ENCODE measurements at regions not wholly inside any gene's neighbourhood (a gene's known extent, or its start where the extent isn't known, plus 50 kb on each side); places are given as distances from the start of the nearest gene placed in this dataset.

DNA sequence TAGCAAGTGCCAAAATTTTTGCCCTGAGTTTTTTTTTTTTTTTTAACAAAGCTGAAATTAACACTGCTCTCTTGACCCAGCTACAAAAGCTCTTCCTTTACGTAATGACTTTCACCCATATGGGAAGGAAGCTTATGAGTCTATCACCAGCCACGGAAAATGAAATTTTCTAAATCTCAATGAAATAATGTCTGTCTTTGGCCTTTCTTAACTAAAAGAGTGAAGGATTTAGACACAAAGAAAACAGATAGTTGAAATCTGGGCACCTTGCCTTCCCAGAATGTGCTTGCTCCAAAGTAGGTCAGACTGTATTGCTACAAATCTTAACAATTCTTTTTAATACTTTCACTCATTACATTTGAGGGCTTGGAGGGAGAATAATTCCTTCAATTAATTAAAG, 180.8 kb upstream of the MGAT5 start (continued):
- TF ChIP-seq, protein P1, sequence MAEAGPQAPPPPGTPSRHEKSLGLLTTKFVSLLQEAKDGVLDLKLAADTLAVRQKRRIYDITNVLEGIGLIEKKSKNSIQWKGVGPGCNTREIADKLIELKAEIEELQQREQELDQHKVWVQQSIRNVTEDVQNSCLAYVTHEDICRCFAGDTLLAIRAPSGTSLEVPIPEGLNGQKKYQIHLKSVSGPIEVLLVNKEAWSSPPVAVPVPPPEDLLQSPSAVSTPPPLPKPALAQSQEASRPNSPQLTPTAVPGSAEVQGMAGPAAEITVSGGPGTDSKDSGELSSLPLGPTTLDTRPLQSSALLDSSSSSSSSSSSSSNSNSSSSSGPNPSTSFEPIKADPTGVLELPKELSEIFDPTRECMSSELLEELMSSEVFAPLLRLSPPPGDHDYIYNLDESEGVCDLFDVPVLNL (IDR thresholded peaks at IDR 0.05; ENCODE audit: low read depth, low read length), result no peak
- TF ChIP-seq IRF4 (IDR thresholded peaks at IDR 0.05; ENCODE audit: low read depth, low read length) (no peak), TARDBP (IDR thresholded peaks at IDR 0.05; ENCODE audit: borderline replicate concordance) (no peak), RCOR1 (conservative IDR thresholded peaks at IDR 0.05; ENCODE audit: low read depth, low read length) (no peak)

DNA sequence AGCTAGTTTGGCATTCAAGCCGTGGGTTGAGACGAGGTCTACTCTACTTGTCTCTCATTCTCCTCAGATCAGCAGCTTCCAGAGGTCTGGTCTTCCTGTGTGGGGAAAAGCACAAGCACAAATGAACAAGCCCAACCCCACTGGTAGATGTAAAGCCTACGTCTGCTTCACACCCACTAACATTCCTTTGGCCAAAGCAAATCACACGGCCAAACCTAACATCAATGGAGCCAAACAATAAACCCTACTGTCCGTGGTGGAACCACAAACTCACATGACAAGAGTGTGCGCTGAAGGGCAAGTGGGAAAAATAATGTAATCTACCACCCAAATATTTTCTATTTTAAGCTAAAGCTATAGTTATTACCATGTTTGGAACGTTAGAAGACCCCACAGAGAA, 179.3 kb upstream of the MGAT5 start:
- ChIA-PET RAD21 (ENCODE audit: unreplicated experiment) (no interaction called here), SMC1A (ENCODE audit: uncharacterized antibody, unreplicated experiment) (interaction anchor here (2.7 kb wide), 1 partner anchor 9 kb away, joined by 6 read pairs; no protein-coding TSS in a partner anchor), CTCF (interaction anchor here (0.6 kb wide), 1 partner anchor 150 kb away, joined by 3 read pairs; no protein-coding TSS in a partner anchor), POLR2A (no interaction called here)
- intact Hi-C loops (cut with micrococcal nuclease; ENCODE audit: unreplicated experiment), result no loop called here
- DNase-seq (ENCODE audit: low read depth, low spot score) (no peak), FAIRE-seq (no peak), ATAC-seq (no peak)
- H3K9ac ChIP-seq (ENCODE audit: control insufficient read depth, insufficient read depth, low read length), result no peak overlapping the region
- H4K20me1 ChIP-seq (ENCODE audit: control insufficient read depth, insufficient read depth), result no peaks in the 10 kb centered on the region
- H3K4me1 ChIP-seq (ENCODE audit: control insufficient read depth, insufficient read depth, low read length), result no peaks in the 10 kb centered on the region
- no peak overlapping the region for H2AFZ ChIP-seq (ENCODE audit: control insufficient read depth, low read depth, low read length)
- BruUV-seq (replicated peaks), result no TSS peak
- WGBS (ENCODE audit: insufficient coverage, insufficient replicate concordance, low lambda C conversion rate, missing lambda C conversion rate), result 26% methylated on average over 7 of the region's 7 CpGs
- no peaks in the 10 kb centered on the region for H3K36me3 ChIP-seq (ENCODE audit: control insufficient read depth in 2 of 2, insufficient read depth in 2 of 2, low read length in 1 of 2)
- H3K9me3 ChIP-seq (replicated peaks; ENCODE audit: control insufficient read depth, insufficient read depth, low read length), result peaks cover 2% of the 10 kb centered on the region; the same call in 1 of the 3 replicates
- no peaks in the 10 kb centered on the region for H3K79me2 ChIP-seq (ENCODE audit: control insufficient read depth, insufficient read depth, low read length)
- no peak overlapping the region for H3K4me2 ChIP-seq (ENCODE audit: control insufficient read depth, insufficient read depth)
- H3K27me3 ChIP-seq (replicated peaks in 1 of 2; ENCODE audit: control insufficient read depth in 2 of 2, insufficient read depth in 2 of 2, low read length in 1 of 2), result no peaks in the 10 kb centered on the region; a peak in 1 of 4 replicates
- no peak overlapping the region for H3K4me3 ChIP-seq
- in situ Hi-C loops (cut with MboI), result no loop called here
- H3K27ac ChIP-seq (ENCODE audit: control insufficient read depth, insufficient read depth), result no peak overlapping the region
- TF ChIP-seq KDM1A (IDR thresholded peaks at IDR 0.05; ENCODE audit: borderline replicate concordance) (no peak), RCOR1 (conservative IDR thresholded peaks at IDR 0.05; ENCODE audit: low read depth, low read length) (no peak), ZZZ3 (IDR thresholded peaks at IDR 0.05; ENCODE audit: control insufficient read depth, insufficient read length, low read depth) (no peak), FOXM1 (IDR thresholded peaks at IDR 0.05; ENCODE audit: low read depth, low read length) (no peak), SMAD1 (IDR thresholded peaks at IDR 0.05; ENCODE audit: low read depth, partially characterized antibody) (no peak), TAF1 (IDR thresholded peaks at IDR 0.05; ENCODE audit: borderline replicate concordance, low read depth, low read length) (no peak), NFYB (IDR thresholded peaks at IDR 0.05; ENCODE audit: insufficient read depth, low read depth, low read length) (no peak), HDGF (IDR thresholded peaks at IDR 0.05) (no peak)
- TF ChIP-seq, protein P2, sequence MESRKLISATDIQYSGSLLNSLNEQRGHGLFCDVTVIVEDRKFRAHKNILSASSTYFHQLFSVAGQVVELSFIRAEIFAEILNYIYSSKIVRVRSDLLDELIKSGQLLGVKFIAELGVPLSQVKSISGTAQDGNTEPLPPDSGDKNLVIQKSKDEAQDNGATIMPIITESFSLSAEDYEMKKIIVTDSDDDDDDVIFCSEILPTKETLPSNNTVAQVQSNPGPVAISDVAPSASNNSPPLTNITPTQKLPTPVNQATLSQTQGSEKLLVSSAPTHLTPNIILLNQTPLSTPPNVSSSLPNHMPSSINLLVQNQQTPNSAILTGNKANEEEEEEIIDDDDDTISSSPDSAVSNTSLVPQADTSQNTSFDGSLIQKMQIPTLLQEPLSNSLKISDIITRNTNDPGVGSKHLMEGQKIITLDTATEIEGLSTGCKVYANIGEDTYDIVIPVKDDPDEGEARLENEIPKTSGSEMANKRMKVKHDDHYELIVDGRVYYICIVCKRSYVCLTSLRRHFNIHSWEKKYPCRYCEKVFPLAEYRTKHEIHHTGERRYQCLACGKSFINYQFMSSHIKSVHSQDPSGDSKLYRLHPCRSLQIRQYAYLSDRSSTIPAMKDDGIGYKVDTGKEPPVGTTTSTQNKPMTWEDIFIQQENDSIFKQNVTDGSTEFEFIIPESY (IDR thresholded peaks at IDR 0.05), result no peak
- TF ChIP-seq, protein P3, sequence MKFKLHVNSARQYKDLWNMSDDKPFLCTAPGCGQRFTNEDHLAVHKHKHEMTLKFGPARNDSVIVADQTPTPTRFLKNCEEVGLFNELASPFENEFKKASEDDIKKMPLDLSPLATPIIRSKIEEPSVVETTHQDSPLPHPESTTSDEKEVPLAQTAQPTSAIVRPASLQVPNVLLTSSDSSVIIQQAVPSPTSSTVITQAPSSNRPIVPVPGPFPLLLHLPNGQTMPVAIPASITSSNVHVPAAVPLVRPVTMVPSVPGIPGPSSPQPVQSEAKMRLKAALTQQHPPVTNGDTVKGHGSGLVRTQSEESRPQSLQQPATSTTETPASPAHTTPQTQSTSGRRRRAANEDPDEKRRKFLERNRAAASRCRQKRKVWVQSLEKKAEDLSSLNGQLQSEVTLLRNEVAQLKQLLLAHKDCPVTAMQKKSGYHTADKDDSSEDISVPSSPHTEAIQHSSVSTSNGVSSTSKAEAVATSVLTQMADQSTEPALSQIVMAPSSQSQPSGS (IDR thresholded peaks at IDR 0.05; ENCODE audit: low read length), result no peak
- TF ChIP-seq, protein P4, sequence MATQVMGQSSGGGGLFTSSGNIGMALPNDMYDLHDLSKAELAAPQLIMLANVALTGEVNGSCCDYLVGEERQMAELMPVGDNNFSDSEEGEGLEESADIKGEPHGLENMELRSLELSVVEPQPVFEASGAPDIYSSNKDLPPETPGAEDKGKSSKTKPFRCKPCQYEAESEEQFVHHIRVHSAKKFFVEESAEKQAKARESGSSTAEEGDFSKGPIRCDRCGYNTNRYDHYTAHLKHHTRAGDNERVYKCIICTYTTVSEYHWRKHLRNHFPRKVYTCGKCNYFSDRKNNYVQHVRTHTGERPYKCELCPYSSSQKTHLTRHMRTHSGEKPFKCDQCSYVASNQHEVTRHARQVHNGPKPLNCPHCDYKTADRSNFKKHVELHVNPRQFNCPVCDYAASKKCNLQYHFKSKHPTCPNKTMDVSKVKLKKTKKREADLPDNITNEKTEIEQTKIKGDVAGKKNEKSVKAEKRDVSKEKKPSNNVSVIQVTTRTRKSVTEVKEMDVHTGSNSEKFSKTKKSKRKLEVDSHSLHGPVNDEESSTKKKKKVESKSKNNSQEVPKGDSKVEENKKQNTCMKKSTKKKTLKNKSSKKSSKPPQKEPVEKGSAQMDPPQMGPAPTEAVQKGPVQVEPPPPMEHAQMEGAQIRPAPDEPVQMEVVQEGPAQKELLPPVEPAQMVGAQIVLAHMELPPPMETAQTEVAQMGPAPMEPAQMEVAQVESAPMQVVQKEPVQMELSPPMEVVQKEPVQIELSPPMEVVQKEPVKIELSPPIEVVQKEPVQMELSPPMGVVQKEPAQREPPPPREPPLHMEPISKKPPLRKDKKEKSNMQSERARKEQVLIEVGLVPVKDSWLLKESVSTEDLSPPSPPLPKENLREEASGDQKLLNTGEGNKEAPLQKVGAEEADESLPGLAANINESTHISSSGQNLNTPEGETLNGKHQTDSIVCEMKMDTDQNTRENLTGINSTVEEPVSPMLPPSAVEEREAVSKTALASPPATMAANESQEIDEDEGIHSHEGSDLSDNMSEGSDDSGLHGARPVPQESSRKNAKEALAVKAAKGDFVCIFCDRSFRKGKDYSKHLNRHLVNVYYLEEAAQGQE (IDR thresholded peaks at IDR 0.05; ENCODE audit: low read depth, low read length), result no peak

All from GM12878 (cell line).